NCI-H345 treated with DMSO at 0.1 percent for 48 hours (cell line): ENCODE measurements at regions not wholly inside any gene's neighbourhood (a gene's known extent, or its start where the extent isn't known, plus 50 kb on each side); places are given as distances from the start of the nearest gene placed in this dataset.

Experiments used
- DNase-seq: peaks from one replicate; lab custom pipeline; 2025; ENCODE audit not compliant: unreplicated experiment; lab: John Stamatoyannopoulos, UW

GRCh38 chr1:34406833-34407539 is 230.3 kb downstream of the C1orf94 start:
- DNase-seq: no peak

- no peak for DNase-seq
Measured at GRCh38 chr1:34408011-34408410, 231.3 kb downstream of the C1orf94 start.

GRCh38 chr1:34409689-34410229 is 233.1 kb downstream of the C1orf94 start:
- DNase-seq: no peak

GRCh38 chr1:34412598-34413370 is 236.1 kb downstream of the C1orf94 start:
- DNase-seq: no peak

GRCh38 chr1:34415140-34415539 is 238.4 kb downstream of the C1orf94 start:
- no peak for DNase-seq

- DNase-seq: no peak
Measured at GRCh38 chr1:34418166-34418565, 241.5 kb downstream of the C1orf94 start.

- no peak for DNase-seq
Measured at GRCh38 chr1:34419663-34420136, 243.0 kb downstream of the C1orf94 start.

- no peak for DNase-seq
Measured at GRCh38 chr1:34425046-34425445, 248.3 kb downstream of the C1orf94 start.

GRCh38 chr1:34425785-34426184 is 249.1 kb downstream of the C1orf94 start:
- DNase-seq: no peak

GRCh38 chr1:34426325-34426896 is 249.7 kb downstream of the C1orf94 start:
- no peak for DNase-seq

- no peak for DNase-seq
Measured at GRCh38 chr1:34427170-34427569, 250.5 kb downstream of the C1orf94 start.

- DNase-seq: no peak
Measured at GRCh38 chr1:34433099-34433498, 256.4 kb downstream of the C1orf94 start.

GRCh38 chr1:34436836-34437235 is 260.1 kb downstream of the C1orf94 start:
- no peak for DNase-seq

- no peak for DNase-seq
Measured at GRCh38 chr1:34441259-34442069, 264.8 kb downstream of the C1orf94 start.

GRCh38 chr1:34444516-34444915 is 267.8 kb downstream of the C1orf94 start:
- DNase-seq: no peak

- no peak for DNase-seq
Measured at GRCh38 chr1:34450325-34450724, 273.6 kb downstream of the C1orf94 start.

GRCh38 chr1:34452451-34452850 is 275.7 kb downstream of the C1orf94 start:
- DNase-seq: no peak

GRCh38 chr1:34455121-34455520 is 278.4 kb downstream of the C1orf94 start:
- no peak for DNase-seq

- DNase-seq: peak; percentile 20
Measured at GRCh38 chr1:34460193-34460592, 283.5 kb downstream of the C1orf94 start.

- DNase-seq: no peak
Measured at GRCh38 chr1:34470401-34470800, 284.4 kb upstream of the GJB5 start.

- no peak for DNase-seq
Measured at GRCh38 chr1:34474566-34474965, 280.3 kb upstream of the GJB5 start.
